ENCODE measurements at regions not wholly inside any gene's neighbourhood (a gene's known extent, or its start where the extent isn't known, plus 50 kb on each side); places are given as distances from the start of the nearest gene placed in this dataset.
"Not testable (repeated sequence)": the region's sequence is repeated elsewhere in the genome, so short reads cannot be mapped to it uniquely, and the experiment has no call there.

DNA sequence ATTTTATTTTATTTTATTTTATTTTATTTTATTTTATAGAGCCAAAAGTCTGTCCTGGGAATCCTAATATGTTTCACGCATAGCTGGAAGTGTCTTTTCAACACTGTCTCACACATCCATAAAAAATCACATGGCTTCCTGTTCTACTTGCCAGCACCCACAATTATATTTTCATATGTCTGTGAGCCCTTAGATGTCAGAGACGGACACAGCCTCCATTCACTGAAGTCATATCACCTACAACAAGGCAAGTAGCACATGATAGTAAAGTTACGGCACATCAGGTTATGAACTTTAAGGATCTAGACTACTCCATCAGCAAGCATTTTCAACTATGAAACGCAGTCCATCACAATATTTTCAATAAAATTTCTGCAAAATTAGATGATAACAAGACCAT is 168.4 kb downstream of the ZIC4 start:
- no peak for DNase-seq (ENCODE audit: low spot score)

DNA sequence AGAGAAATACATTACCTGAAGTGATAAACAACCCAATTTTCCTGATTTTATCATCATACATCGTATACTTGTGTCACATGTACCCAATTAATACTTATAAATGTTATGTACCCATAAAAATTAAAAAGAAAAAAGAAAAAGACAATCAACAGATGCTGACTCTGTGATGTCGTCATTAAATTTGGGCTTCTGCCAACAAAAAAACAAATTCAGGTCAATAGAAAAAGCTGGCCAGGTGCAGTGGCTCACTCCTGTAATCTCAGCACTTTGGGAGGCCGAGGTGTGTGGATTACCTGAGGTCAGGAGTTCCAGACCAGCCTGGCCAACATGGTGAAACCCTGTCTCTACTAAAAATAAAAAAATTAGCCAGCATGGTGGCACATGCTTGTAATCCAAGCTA is 174.4 kb downstream of the ZIC4 start:
- not testable (repeated sequence) for DNase-seq (ENCODE audit: low spot score)

DNA sequence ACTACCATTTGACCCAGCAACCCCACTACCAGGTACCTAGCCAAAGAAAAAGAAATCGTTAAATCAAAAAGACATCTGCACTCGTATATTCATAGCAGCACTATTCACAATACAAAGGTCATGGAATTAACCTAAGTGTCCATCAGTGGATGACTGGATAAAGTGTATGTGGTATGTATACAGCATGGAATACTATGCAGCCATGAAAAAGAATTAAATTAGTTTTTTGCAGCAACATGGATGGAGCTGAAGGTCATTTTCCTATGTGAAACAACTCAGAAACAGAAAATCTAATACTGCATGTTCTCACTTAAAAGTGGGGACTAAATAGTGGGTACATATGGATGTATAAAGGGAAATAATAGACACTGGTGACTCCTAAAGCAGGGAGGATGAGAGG is 175.2 kb downstream of the ZIC4 start:
- no peak for DNase-seq (ENCODE audit: low spot score)

DNA sequence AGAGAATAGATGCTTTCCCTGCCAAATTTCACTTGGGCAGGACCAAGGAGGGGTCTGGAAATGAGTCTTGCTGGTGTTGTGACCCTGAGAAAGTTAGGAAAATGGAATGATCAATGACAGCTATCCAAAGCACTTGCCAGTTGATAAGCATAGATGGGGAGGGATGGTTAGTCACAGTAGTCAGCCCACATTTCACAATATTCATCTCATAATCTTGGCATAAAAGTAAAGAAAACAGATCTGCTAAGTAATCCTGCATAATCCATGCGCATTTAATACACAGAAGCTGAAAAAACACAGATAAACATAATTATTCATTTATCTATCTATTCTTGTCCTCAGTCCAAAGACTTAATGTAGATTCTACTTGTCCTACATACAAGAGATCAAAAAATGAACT is 184.1 kb downstream of the ZIC4 start:
- no peak for DNase-seq (ENCODE audit: low spot score)

DNA sequence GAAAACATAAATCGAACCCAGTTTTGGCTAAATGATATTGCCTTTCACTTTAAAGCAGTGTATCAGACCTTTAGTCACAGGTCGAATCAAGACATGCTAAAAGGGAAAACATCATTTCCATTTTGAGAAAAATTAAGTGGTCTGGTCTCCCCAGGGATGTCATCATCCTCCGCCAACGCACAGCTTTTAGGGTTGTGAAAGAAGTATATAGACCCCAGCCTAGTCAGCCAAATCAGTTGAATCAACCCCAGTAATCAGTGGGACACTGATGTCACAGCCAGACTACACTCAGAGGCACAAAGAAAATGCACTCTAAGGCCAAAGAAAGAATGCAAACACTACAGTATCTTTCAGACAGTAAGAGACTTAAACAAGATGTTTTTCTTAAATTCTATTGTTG is 187.4 kb downstream of the ZIC4 start:
- no peak for DNase-seq (ENCODE audit: low spot score)

DNA sequence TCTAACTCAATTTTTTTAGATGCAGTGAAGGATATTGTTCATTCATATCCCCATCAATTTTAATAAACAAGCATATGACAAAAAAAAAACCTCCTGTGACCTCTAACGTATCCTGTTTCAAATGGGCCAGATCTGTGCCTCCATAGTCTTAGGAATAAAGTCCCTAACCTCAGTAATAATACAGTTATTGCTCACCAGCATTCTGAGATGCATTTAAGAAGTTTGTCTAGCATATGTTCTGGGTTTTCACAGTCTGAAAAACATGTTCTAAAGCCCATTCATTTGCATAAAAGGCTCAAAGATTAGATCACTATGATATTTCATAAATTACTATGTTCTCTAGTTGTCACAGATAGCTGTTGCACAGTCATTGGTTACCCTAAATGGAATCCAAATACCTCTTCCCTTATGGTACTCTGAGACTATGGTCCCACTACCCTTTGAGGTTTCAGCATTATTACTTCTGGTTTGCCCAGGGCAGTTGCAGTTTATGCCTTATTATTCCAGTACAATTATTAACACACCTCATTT is 190.1 kb downstream of the ZIC4 start:
- no peak for DNase-seq (ENCODE audit: low spot score)

DNA sequence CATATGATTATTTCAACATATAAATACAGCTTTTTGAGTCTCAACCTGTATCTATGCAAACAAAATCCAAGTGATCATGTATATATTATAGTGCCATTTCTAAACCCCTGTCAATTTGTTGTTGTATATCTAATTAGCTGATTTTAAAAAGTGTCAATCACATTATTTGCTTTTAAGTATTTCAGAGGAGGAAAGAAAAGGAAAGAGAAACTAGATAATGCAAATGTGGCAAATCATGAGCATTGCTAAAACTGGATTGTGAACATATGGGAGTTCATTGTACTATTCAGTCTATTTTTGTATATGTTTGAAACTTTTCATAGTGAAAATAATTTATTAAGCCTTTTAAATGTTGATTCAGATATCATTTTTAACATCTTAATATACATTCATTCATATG is 190.7 kb downstream of the ZIC4 start:
- DNase-seq (ENCODE audit: low spot score), result no peak

DNA sequence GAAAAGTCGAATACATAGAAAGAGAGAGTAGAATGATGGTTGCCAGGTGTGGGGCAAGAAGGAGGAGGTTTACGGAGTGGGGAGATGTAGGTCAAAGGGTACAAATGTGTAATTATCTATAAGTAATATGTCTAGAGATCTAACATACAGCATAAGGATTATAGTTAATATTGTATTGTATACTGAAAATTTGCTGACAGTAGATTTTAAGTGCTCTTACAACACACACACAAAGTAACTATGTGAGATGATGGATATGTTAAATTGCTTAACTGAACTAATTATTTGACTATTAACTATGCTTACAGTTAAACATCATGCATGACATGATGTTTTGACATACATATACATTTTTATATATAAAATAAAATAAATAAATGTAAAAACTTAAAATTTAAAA is 192.7 kb downstream of the ZIC4 start:
- DNase-seq (ENCODE audit: low spot score), result no peak

DNA sequence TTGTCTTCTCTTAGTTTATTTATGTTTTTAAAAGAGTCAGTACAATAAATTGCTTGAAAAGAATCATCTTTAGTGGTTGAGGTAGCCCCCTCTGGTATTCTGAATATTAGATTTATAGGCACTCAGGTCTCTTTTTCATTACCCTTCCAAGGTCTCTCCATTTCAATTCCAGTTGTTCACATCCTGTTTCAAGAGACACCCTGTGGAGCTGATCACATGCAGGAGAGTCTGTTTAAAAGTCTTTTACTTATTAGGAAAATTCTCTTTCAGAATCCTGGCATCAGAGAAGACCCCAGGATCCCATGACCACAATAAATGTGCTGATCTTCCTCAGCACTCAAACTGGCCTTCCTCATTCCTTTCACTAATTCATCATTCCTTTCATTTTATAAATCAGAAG is 195.7 kb downstream of the ZIC4 start:
- no peak for DNase-seq (ENCODE audit: low spot score)

DNA sequence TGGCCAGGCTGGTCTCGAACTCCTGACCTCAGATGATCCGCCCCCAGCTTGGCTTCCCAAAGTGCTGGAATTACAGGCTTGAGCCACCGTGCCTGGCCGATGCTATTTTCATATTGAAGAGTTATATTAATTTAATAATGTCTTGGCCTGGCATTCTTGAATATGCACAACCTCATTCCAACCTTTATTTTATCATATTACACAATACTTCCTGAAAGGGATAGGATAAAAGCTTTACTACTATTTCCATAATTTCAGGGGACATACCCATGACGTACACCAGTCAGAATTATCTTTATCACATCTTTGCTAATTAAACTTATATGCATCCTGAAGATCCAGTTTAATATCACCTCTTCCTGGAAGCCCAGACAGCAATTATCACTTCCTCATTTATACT is 205.3 kb downstream of the ZIC4 start:
- DNase-seq (ENCODE audit: low spot score), result no peak

DNA sequence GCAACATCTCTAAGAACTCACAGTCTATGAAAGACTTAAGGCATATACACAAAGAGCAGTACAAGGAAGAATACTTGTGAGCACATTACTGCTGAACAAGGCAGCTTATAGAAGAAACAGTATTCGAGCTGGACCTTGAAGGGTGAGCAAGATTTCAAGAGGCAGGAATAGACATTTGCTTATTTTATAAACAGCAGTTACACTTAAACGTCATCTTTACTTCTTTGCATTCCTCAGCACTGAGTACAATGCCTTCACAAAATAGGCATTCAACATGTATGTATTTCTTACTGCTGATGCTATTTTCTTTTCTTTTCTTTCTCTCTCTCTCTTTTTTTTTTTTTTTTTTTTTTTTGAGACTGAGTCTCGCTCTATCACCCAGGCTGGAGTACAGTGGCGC is 205.8 kb downstream of the ZIC4 start:
- no peak for DNase-seq (ENCODE audit: low spot score)

DNA sequence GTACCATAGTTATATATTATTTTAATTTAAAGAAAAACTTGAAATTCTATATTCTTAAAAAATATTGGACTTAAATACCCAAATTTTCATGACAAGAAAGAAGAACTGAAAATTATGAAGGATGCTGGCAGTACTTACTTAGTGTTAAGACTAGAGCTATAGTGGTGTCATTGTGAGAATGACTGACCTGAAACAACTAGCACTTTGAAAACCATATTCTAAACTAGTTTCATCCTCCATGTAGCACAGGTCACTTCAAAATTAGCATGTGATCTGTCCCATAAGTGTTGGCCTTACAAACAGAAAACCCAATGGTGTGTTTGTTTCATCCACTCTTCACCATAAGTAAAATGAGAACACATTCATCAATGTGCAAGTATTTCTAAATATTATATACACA is 208.6 kb downstream of the ZIC4 start:
- DNase-seq (ENCODE audit: low spot score), result no peak

DNA sequence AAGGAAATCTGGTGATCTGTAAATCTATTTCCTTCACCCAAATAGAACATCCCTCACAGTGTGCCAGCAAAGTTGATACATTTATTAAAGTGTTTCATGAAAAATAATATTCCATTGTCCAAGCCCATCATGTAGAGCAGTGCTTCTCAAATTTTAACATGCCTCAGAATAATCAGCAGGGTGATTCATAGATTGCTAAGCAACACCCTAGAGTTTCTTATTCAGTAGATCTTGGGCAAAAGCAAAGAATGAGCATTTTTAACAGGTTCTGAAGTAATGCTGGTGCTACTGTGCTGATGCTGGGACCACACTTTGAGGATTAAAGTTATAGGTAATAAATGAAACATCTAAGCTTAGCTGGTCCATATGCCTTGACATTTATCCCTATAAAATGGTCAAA is 210.5 kb downstream of the ZIC4 start:
- DNase-seq (ENCODE audit: low spot score), result no peak

DNA sequence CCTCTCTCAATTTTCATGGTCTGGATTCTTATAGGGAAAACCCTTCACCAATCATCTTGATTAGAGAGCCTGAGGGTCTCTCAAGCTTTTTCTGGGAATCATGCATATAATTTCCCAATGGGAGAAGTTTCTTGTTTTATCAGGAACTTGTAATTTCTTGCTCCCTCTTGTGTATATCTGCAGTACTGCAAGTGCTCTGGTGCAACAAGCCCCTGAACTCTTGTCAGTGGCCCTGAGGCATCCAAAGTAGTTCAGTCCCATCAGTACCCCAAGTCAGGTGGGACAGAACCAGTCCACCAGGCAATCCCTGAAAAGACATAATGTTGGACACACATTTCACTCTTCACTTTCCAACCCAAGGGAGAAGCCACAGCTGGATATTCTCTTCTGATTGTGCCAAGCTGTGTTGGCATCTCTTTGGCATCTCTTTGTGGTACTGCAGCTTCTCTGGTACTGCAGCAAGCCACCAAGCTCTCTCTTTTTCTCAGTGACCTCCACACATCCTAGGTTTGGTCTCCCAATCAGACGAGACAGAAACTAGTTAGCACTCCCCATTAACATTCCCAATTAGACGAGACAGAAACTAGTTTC is 214.5 kb downstream of the ZIC4 start:
- no peak for DNase-seq (ENCODE audit: low spot score)

DNA sequence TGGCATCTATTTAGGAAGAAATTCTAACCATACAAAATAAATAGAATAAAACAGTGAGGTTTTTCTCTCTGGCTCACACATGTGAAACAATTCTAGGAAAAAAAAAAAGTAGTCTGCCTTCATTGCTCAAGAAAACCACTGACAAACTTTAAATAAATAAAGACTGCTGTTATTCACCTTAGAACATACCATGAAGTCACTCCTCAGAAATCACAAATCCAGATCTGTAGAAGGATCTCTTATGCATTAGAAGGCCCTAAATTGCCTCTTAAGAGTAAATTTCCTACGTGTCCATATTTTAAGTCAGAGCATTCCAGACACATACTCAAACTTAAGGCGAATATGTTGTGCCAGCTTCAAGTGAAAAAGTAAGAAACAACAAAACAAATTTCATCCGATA is 217.3 kb downstream of the ZIC4 start:
- DNase-seq (ENCODE audit: low spot score), result no peak

DNA sequence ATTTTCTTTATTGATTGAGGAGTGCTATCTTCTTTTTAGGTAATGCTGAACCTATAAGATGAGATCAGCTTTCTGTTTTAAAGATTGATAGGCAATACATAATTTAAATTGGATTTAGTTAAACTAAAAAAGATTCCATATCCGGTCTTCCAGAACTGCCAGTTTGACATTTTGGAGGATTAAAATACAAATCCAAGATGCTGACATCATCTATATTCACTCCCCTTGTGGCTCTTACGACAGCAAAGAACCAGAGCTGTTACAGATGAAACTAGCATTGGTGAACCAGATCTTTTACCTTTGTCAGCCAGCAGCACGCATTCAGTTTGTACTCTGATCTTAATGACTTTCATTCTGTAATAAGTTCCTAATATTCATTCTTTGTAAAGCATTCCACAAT is 218.7 kb downstream of the ZIC4 start:
- no peak for DNase-seq (ENCODE audit: low spot score)

DNA sequence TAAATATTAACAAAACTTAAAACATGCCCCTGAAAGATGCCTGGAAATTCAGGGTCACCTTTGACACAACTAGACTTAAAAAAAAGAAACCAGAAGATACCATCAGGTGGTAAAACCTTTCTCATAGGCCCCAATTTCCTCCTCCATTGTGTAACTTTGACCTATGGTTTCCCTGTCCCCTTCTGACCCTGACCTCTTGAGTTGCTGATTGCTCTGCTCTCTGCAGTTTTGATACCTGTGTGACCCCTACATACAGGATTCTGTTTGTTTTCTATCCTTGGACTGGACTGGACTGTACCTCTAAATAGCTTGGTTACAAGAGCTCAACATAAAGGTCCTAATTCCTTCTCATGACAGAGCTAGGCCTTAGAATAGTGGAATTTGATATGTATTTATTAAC is 220.6 kb downstream of the ZIC4 start:
- no peak for DNase-seq (ENCODE audit: low spot score)

DNA sequence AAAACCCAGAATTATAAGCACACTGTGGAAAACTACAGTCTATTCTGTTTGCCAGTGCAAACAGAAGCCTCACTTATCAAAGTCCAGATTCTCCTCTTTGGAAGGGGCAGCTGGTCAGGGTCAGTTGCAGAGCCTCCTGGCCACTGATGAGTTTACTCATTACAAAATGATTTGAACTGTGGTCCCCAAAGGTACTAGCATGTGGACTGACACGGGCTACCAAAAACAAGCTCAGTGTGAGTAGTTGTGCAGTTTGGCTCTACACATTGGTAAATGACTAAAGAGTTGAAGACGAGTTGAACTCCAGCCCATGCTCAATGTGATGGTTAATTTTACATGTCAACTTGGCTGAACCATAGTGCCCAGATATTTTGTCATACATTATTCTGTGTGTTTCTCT is 221.5 kb downstream of the ZIC4 start:
- DNase-seq (ENCODE audit: low spot score), result no peak

DNA sequence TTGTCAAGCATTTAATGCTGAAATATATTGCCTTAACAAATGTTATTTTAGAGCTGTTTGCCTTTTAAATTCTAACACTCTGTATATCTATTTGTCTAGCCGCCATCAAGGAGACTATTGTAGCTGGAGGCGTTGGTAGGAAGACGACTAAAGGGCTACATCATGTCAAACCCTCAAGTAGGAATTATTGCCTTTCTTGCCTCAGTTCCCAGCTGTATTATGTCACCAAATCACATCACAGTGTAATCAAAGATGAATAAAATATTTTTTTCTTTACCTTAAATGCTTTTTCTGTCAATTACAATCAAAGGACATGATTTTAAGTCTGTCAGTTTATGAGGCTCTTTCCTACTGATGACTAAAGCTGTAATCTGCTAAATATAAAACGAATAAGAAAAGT is 233.1 kb downstream of the ZIC4 start:
- no peak for DNase-seq (ENCODE audit: low spot score)

DNA sequence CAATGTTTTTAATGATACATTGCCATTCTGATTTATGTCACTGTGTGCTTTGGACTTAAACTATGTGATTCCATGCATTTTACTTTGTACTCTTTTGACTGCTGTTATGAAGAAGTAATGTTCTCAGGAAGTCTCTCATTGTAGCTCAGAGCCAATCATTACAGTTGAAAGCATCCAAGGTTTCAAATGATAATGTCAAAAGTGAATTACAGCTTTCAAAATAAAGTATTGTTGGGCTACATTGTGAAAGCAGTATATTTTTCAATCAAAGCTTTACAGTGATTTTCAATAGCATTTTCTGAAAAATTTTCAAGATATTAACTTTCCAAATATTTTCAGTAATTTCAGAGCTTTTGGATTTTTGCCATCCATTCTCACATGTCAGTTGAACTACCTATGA is 243.6 kb downstream of the ZIC4 start:
- DNase-seq (ENCODE audit: low spot score), result no peak

DNA sequence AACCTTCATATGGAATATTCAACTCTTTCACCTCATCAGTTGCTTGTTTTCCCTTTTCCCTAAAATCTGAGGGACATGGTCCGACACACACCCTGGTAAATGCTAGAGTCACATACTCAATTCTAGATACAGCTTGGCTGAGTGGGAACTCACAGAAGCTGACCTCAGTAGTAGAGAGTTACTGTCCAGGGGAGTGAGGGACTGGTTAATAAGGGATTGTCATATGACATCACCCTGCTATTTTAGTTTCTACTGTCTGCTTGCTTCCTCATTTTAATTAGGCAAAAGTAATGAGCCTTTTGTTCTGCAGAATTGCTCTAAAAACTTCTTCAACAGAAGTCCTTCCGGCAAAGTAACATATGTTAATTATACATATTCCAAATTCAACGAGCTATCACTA is 244.5 kb downstream of the ZIC4 start:
- no peak for DNase-seq (ENCODE audit: low spot score)

DNA sequence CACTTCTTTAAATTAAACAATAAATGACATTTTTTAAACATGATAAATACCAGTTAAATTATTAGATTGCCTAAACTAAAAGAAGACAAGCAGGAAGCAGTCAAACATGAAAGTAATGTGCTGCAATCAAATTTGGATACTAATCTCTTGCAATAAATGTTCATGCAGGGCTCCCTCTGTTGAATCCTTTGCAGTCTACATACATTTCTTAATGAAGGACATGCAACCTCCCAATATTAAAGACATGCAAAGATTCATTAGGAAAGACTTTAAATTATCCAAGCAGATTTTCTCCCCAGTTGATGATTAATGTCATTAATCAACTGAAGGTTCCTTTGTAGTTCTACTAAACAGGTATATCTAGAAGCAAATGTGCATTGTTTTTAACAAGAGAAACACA is 245.4 kb downstream of the ZIC4 start:
- DNase-seq (ENCODE audit: low spot score), result no peak

DNA sequence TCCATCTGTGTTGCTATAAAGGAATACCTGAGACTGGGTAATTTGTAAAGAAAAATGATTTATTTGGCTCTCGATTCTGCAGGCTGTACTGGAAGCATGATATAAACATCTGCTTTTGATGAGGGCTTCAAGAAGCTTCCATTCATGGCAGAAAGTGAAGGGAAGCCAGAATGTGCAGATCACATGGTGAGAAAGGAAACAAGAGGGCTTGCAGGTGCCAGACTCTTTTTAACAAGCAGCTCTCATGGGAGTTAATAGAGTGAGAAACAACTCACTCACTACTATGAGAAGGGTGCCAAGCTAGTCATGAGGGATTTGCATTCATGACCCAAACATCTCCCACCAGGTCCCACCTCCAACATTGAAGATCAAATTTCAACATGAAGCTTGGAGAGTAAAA is 247.2 kb downstream of the ZIC4 start:
- no peak for DNase-seq (ENCODE audit: low spot score)

DNA sequence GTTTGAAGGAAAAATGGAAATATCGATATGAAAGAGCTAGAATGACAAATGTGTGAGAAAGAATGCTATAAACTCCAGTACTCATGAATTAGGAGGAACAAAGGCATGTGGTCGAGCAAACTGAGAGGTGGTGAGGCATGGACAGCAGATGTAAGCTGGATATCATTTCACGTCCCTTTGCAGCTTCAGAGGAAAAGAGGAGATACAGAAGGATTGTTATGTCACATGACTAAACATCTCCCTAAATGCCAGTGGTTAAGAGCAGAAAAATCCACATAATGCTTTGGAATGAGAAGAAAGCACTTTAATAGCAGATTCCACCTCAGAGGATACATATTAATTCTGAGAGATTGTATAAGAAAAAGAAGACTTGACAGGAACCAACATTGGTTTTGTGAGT is 248.7 kb downstream of the ZIC4 start:
- DNase-seq (ENCODE audit: low spot score), result no peak

DNA sequence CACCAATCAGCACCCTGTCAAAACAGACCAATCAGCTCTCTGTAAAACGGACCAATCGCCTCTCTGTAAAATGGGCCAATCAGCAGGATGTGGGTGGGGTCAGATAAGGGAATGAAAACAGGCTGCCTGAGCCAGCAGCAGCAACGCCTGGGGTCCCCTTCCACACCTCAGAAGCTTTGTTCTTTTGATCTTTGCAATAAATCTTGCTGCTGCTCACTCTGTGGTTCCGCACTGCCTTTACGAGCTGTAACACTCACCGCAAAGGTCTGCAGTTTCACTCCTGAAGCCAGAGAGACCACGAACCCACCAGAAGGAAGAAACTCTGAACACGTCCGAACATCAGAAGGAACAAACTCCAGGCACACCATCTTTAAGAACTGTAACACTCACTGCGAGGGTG is 251.4 kb downstream of the ZIC4 start:
- DNase-seq (ENCODE audit: low spot score), result not testable (repeated sequence)

Data from HuH-7 (cell line).